ENCODE measurements at regions not wholly inside any gene's neighbourhood (a gene's known extent, or its start where the extent isn't known, plus 50 kb on each side); places are given as distances from the start of the nearest gene placed in this dataset.
"Not testable (repeated sequence)": the region's sequence is repeated elsewhere in the genome, so short reads cannot be mapped to it uniquely, and the experiment has no call there.

- DNase-seq, result not testable (repeated sequence)
Measured at GRCh38 chr17:43345515-43345914, 53.3 kb upstream of the ARL4D start.

GRCh38 chr17:43344685-43345084 is 54.1 kb upstream of the ARL4D start:
- no peak for DNase-seq

GRCh38 chr17:43342589-43342890 is 56.3 kb upstream of the ARL4D start:
- DNase-seq, result no peak

GRCh38 chr17:43341715-43342588 is 56.8 kb upstream of the ARL4D start:
- no peak for DNase-seq

DNA sequence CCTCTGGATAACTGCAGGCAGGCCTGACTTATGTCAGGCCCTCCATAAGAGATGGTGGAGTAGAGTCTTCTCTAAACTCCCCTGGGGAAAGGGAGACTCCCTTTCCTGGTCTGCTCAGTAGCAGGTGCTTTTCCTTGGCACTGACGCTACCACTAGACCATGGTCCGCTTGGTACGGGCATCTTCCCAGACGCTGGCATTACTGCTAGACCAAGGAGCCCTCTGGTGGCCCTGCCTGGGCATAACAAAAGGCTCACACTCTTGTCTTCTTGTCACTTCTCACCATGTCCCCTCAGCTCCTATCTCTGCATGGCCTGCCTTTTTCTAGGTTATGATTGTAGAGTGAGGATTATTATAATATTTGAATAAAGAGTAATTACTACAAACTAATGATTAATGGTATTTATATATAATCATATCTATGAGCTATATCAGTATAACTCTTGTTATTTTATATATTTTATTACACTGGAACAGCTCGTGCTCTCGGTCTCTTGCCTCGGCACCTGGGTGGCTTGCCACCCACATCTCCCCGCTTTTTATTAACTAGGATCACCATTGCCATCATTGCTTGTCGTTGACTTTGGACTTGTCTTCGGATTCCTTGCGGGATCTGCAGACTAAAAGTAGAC is 59.8 kb upstream of the ARL4D start:
- DNase-seq, result peak; percentile 45

DNA sequence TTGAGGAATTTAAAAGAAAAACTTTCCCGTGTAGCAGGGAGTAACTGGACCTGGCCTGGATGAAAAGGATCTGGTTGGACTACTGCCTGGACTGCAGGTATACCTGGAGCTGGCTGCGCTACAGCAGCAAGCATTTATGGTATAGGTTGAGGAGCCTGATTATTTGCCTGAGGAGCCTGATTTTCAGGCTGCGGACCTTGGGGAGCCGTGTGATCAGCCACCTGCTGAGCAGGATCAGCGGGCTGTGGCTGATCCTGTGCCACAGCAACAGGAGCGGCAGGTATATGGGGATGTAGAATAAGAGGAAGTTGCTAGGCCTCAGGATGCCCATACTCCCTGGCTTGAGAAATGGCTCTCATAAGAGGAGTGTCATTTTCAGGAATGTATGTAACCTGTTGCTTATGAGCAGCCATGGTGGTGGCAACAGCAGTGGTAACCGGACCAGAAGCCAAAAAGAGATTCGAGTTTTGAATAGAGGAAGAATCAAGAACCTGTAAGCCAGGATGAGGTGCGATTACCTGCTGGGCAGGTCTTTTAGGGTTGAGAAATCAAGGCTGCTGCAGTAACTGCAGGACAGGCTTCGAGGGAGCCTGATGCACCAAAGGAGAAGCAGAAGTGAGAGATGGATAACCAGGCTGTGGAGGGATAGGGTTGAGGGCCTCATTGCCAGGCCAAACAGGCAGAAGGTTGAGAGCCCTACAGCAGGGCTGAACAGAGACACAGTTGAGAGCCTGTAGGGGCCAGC is 60.9 kb upstream of the ARL4D start:
- no peak for DNase-seq

GRCh38 chr17:43334738-43335402 is 63.9 kb upstream of the ARL4D start:
- DNase-seq, result no peak

DNA sequence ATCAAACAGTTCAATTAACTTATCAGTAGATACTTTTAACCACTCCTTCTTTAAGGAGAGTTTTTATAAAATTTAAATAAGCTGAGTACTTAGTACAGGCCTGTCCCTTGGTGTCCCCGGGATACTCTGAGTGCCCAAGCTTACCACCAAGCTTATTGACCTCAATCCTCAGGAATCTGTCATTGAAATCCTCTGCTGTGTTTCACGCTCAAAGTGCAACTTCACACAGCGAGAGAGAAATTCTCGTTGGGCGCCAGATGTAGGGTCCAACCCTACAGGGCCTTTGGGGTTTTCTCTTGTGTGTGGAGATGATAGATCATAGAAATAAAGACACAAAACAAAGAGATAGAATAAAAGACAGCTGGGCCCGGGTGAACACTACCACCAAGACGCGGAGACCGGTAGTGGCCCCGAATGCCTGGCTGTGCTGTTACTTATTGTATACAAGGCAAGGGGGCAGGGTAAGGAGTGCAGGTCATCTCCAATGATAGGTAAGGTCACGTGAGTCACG is 65.3 kb upstream of the ARL4D start:
- no peak for DNase-seq

DNA sequence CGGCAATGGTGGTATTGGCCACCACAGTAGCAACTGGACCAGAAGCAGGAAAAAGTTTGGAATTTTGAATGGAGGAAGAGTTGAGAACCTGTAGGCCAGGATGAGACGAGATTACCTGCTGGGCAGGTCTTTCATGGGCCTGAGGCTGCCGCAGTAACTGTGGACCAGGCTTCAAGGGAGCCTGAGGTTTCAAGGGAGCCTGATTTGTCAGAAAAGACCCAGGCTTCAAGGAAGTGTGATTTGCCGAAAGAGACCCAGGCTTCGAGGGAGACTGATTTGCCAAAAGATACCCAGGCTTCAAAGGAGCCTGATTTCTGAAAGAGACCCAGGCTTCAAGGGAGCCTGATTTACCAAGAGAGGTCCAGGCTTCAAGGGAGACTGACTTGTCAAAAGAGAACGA is 66.6 kb upstream of the ARL4D start:
- no peak for DNase-seq

- no peak for DNase-seq
Measured at GRCh38 chr17:43330876-43331639, 67.7 kb upstream of the ARL4D start.

DNA sequence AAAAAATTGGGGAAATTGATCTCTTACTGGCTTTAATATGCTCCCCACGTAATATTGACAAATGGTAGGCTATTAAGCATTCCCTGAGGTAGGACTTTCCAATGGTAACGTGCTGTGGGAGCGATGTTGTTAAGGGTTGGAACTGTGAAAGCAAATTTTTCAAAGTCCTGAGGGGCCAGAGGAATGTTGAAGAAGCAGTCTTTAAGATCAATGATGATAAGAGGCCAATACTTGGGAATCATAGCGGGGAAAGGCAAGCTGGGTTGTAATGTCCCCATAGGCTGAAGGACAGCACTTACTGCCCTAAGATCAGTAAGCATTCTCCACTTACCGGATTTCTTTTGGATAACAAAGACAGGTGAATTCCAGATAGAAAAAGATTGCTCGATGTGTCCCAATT is 69.6 kb upstream of the ARL4D start:
- DNase-seq, result no peak

DNA sequence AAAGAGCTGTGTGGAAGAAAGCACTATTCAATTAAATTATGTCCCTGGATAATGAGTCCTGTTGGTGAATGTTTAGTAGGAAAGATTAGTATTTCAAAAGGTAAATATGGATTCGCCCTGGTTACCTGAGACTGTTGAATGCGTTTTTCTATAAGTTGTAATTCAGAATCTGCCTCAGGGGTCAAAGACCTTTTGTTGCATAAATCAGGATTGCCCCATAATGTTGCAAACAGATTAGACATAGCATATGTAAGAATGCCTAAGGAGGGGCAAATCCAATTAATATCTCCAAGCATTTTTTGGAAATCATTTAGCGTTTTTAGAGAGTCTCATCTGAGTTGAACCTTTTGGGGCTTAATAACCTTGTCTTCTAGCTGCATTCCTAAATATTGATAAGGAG is 70.1 kb upstream of the ARL4D start:
- no peak for DNase-seq

- no peak for DNase-seq
Measured at GRCh38 chr17:43327834-43328420, 70.9 kb upstream of the ARL4D start.

- DNase-seq, result no peak
Measured at GRCh38 chr17:43327421-43327820, 71.4 kb upstream of the ARL4D start.

DNA sequence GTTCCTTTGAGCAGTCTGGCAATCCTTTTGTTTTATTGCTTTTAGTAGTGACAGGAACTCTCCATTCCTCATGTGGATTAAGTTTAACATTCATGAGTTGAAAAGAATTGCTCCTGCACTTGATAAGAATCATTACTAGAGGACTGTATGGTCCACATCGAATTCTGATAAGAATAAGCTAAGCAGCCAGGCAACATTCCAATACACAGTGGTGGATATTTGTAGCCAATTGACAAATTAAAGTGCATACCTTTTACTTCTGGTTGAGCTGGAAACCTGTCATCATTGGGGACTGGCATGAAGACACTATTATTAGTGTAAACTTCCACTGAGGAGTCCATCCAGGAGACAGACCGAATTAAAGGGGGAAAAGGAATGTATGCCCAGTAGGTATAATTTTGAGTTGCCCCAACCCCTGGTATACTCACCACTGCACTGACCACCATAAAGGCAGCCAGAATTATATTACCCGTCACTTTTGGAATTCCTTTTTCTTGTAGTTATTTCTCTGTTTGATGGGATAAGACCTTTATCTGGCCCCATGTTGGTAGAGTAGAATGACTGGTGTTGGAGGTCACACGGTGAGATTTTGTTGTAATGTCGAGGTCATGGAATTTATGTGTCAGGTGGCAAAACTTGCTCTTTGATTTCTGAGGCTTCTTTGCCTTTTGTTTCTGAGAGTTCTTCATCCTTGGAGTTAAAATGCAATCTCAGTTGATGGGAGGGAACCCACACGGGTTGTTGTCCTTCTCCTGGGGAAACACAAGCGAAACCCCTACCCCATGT is 72.1 kb upstream of the ARL4D start:
- no peak for DNase-seq

DNA sequence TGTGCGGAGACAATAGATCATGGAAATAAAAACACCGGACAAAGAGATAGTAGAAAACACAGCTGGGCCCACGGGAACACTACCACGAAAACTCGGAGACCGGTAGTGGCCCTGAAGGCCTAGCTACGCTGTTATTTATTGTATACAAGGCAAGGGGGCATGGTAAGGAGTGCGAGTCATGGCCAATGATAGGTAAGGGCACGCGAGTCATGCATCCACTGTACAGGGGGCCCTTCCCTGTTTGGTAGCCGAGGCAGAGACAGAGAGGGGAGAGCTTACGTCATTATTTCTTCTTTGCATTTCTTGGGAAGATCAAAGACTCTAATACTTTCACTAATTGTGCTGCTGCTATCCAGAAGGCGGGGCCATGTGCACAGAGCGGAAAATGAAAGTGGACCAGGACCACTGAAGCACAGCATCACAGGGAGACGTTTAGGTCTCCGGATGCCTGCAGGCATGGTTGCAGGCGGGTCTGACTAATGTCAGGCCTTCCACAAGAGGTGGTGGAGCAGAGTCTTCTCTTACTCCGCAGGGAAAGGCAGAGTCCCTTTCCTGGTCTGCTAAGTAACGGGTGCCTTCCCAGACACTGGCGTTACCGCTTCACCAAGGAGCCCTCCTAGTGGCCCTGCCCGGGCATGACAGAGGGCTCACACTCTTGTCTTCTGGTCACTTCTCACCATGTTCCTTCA is 74.4 kb upstream of the ARL4D start:
- no peak for DNase-seq

DNA sequence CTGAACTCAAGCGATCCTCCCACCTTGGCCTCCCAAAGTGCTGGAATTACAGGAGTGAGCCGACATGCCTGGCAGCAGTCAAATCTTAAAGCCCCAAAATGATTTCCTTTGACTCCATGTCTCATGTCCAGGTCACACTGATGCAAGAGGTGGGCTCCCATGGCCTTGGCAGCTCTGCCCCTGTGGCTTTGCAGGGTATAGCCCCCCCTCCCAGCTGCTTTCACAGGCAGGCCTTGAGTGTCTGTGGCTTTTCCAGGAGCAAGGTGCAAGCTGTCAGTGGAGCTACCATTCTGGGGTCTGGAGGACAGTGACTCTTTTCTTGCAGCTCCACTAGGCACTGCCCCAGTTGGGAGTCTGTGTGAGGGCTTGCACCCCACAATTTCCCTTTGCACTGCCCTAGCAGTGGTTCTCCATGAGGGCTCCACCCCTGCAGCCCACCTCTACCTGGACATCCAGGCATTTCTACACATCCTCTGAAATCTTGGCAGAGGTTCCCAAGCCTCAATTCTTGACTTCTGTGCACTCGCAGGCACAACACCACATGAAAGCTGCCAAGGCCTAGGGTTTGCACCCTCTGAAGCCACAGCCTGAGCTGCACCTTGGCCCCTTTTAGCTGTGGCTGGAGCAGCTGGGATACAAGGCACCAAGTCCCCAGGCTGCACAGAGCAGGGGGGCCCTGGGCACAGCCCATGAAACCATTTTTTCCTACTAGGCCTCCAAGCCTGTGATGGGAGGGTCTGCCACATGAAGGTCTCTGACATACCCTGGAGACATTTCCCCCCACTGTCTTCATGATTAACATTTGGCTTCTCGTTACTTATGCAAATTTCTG is 79.3 kb upstream of the ARL4D start:
- DNase-seq, result no peak

- DNase-seq, result no peak
Measured at GRCh38 chr17:43316522-43317142, 82.2 kb upstream of the ARL4D start.

GRCh38 chr17:43315858-43316521 is 82.2 kb upstream of the RNU2-1 start:
- DNase-seq, result no peak

Data from NCI-H1092 (cell line).